ENCODE measurements at regions not wholly inside any gene's neighbourhood (a gene's known extent, or its start where the extent isn't known, plus 50 kb on each side); places are given as distances from the start of the nearest gene placed in this dataset.

GRCh38 chr12:58086006-58086405 is 144.6 kb downstream of the ATP23 start:
- DNase-seq (ENCODE audit: low read depth in 2 of 2): no peak
- no peak overlapping the region for H3K4me3 ChIP-seq (replicated peaks in 1 of 2; ENCODE audit: low read depth in 2 of 2, low read length in 2 of 2)
- TF ChIP-seq CTCF (IDR thresholded peaks at IDR 0.05; ENCODE audit: low read depth, low read length): no peak

GRCh38 chr12:58086930-58087329 is 145.6 kb downstream of the ATP23 start:
- H3K4me3 ChIP-seq (replicated peaks in 1 of 2; ENCODE audit: low read depth in 2 of 2, low read length in 2 of 2): no peak overlapping the region
- no peak for DNase-seq (ENCODE audit: low read depth in 2 of 2)
- no peak for TF ChIP-seq CTCF (IDR thresholded peaks at IDR 0.05; ENCODE audit: low read depth, low read length)

- no peak for TF ChIP-seq CTCF (IDR thresholded peaks at IDR 0.05; ENCODE audit: low read depth, low read length)
- H3K4me3 ChIP-seq (replicated peaks in 1 of 2; ENCODE audit: low read depth in 2 of 2, low read length in 2 of 2): no peak overlapping the region
- DNase-seq (ENCODE audit: low read depth in 2 of 2): no peak
Measured at GRCh38 chr12:58087423-58088127, 146.2 kb downstream of the ATP23 start.

DNA sequence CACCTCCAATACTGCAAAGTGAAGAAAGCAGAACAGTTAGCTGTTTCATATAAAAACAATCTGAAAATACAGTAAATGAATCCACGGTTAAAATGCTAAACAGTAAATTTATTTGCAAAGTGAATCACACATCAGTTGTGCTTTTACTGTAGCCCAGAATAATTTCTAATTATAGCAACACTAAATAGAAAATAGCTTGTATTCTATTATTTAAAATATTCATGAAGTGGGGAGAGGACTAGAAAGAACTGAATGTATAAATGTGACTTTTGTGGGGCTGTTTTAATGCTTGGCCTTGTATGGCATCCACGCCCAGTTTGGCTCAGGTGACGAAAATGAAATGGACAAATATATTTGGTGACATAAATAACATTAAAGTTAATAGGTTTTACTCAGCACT is 148.2 kb downstream of the ATP23 start:
- no peak for DNase-seq (ENCODE audit: low read depth in 2 of 2)
- TF ChIP-seq CTCF (IDR thresholded peaks at IDR 0.05; ENCODE audit: low read depth, low read length): no peak
- no peak overlapping the region for H3K4me3 ChIP-seq (replicated peaks in 1 of 2; ENCODE audit: low read depth in 2 of 2, low read length in 2 of 2)

- TF ChIP-seq CTCF (IDR thresholded peaks at IDR 0.05; ENCODE audit: low read depth, low read length): no peak
- H3K4me3 ChIP-seq (replicated peaks in 1 of 2; ENCODE audit: low read depth in 2 of 2, low read length in 2 of 2): no peak overlapping the region
- no peak for DNase-seq (ENCODE audit: low read depth in 2 of 2)
Measured at GRCh38 chr12:58090685-58091084, 149.3 kb downstream of the ATP23 start.

- DNase-seq (ENCODE audit: low read depth in 2 of 2): no peak
- no peak for TF ChIP-seq CTCF (IDR thresholded peaks at IDR 0.05; ENCODE audit: low read depth, low read length)
- H3K4me3 ChIP-seq (replicated peaks in 1 of 2; ENCODE audit: low read depth in 2 of 2, low read length in 2 of 2): no peak overlapping the region
Measured at GRCh38 chr12:58095002-58095401, 153.6 kb downstream of the ATP23 start.

- no peak for DNase-seq (ENCODE audit: low read depth in 2 of 2)
- H3K4me3 ChIP-seq (replicated peaks in 1 of 2; ENCODE audit: low read depth in 2 of 2, low read length in 2 of 2): no peak overlapping the region
- no peak for TF ChIP-seq CTCF (IDR thresholded peaks at IDR 0.05; ENCODE audit: low read depth, low read length)
Measured at GRCh38 chr12:58097741-58098140, 156.4 kb downstream of the ATP23 start.

All from cardiac fibroblast (primary cell).